ENCODE measurements at regions not wholly inside any gene's neighbourhood (a gene's known extent, or its start where the extent isn't known, plus 50 kb on each side); places are given as distances from the start of the nearest gene placed in this dataset.
A peak's percentile ranks its signal among the peaks of the same experiment; 100 is the strongest.

DNA sequence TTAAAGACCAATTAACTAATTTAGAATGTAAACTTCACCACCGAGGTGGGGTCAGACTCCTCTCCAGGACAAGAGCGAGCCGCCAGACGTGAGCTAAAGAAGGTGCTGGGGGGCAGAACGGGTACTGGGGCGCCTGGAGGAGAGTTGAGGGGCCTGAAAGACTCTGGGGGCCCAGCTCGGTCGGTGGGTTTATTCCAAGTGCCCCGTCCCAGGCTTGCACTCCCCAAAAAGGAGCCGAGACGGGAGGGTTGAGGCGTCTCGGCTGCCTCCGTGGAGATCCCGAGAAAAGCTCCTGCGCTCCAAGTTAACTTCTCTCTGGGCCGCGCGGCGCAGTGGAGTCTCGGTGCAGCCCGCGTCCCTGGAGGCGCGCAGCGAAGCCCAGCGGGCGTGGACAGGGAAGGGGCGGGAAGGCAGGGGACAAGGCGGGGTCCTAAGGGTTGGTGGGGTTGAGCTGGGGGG, 553.3 kb downstream of the TFEC start:
- H3K14ac ChIP-seq (ENCODE audit: insufficient read length) = no peak overlapping the region
- H3K9me3 ChIP-seq (ENCODE audit: insufficient read depth in 2 of 2, low read depth in 1 of 2, low read length in 1 of 2) = no peaks in the 10 kb centered on the region
- H2AK5ac ChIP-seq (ENCODE audit: low read depth, low read length) = no peak overlapping the region
- 2% methylated on average over 16 of the region's 30 CpGs; no CpG with 5 or more reads in 1 of the 2 experiments for WGBS, 2 experiments (ENCODE audit: extremely low coverage in 1 of 2, insufficient coverage in 1 of 2, insufficient read length in 1 of 2, insufficient replicate concordance in 2 of 2, low coverage in 1 of 2, low lambda C conversion rate in 2 of 2, missing lambda C conversion rate in 1 of 2)
- DNase-seq (ENCODE audit: low read depth in 1 of 2, low spot score in 2 of 2) (peak in 1 of 2 experiments; percentile 60), FAIRE-seq (no peak)
- H2AFZ ChIP-seq (ENCODE audit: low read length) = 0 out of 2 replicates have a peak overlapping the region, but pooled peaks have one; percentile 33
- no peak overlapping the region for H3K18ac ChIP-seq (ENCODE audit: extremely low read depth, low read length)
- H4K20me1 ChIP-seq (replicated peaks in 1 of 2; ENCODE audit: control insufficient read depth in 1 of 2, insufficient read depth in 2 of 2, low read length in 2 of 2) = no peaks in the 10 kb centered on the region
- TF ChIP-seq NRF1 (IDR thresholded peaks at IDR 0.05; ENCODE audit: low read depth, low read length) (no peak), ASH2L (IDR thresholded peaks at IDR 0.05; ENCODE audit: low read length) (peak; percentile 31), CBX5 (IDR thresholded peaks at IDR 0.05; ENCODE audit: low read depth, low read length) (no peak), EZH2 (IDR thresholded peaks at IDR 0.05; ENCODE audit: low read depth, low read length, severe bottlenecking) (peak; percentile 57), BRCA1 (IDR thresholded peaks at IDR 0.05; ENCODE audit: low read depth, low read length) (no peak), RBBP5 (IDR thresholded peaks at IDR 0.05; ENCODE audit: borderline replicate concordance, low read depth, low read length) (0 out of 2 replicates have a peak, but pooled peaks have one; percentile 25), KDM4A (IDR thresholded peaks at IDR 0.05; ENCODE audit: low read depth, low read length, severe bottlenecking) (peak; percentile 88)
- TF ChIP-seq, protein P1, sequence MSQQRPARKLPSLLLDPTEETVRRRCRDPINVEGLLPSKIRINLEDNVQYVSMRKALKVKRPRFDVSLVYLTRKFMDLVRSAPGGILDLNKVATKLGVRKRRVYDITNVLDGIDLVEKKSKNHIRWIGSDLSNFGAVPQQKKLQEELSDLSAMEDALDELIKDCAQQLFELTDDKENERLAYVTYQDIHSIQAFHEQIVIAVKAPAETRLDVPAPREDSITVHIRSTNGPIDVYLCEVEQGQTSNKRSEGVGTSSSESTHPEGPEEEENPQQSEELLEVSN (IDR thresholded peaks at IDR 0.05) = peak; percentile 18; the same call in 1 of the 2 replicates
- H4K8ac ChIP-seq (ENCODE audit: extremely low read depth, insufficient read depth, low read length) = no peak overlapping the region
- no peak overlapping the region for H2BK120ac ChIP-seq (replicated peaks; ENCODE audit: low read depth, low read length)
- H3K9ac ChIP-seq (replicated peaks in 1 of 4; ENCODE audit: extremely low read depth in 1 of 4, low read depth in 3 of 4, low read length in 3 of 4) = no peak overlapping the region
- H3K27me3 ChIP-seq (replicated peaks in 1 of 4; ENCODE audit: control insufficient read depth in 3 of 4, extremely low read depth in 1 of 4, insufficient read depth in 3 of 4, low read length in 3 of 4) = peaks cover 0 to 17% (median 8%) of the 10 kb centered on the region in 4 experiments; a peak in 5 of 7 replicates
- CTCF ChIA-PET (ENCODE audit: partially characterized antibody) = interaction anchor here (0.7 to 1.5 kb wide), 6 partner anchors 9 to 698 kb away, joined by 3 to 8 read pairs (median 4); no protein-coding TSS in a partner anchor
- no peaks in the 10 kb centered on the region for H3K36me3 ChIP-seq (ENCODE audit: control insufficient read depth in 2 of 4, insufficient read depth in 4 of 4, low read length in 3 of 4)
- no peak overlapping the region for H2BK5ac ChIP-seq (ENCODE audit: low read depth, low read length)
- peaks cover 0 to 10% (median 4%) of the 10 kb centered on the region in 4 experiments; a peak in 4 of 7 replicates for H3K4me1 ChIP-seq (replicated peaks in 1 of 4; ENCODE audit: control insufficient read depth in 3 of 4, insufficient read depth in 4 of 4, low read length in 3 of 4)
- no peak overlapping the region for H4K5ac ChIP-seq (ENCODE audit: insufficient read length, low read depth, low read length)
- peak overlapping the region; percentile 90 to 92 for H3K4me2 ChIP-seq (ENCODE audit: insufficient read depth in 1 of 2, low read depth in 2 of 2, low read length in 2 of 2)
- H3K27ac ChIP-seq (ENCODE audit: low read depth, low read length) = no peak overlapping the region
- no peak overlapping the region for H3K4ac ChIP-seq (replicated peaks; ENCODE audit: insufficient read length, low read depth, low read length)
- peaks cover 3% of the 10 kb centered on the region; the same call in 1 of the 2 replicates for H3K23me2 ChIP-seq (ENCODE audit: low read depth, low read length)
- no peak overlapping the region for H2BK15ac ChIP-seq (ENCODE audit: low read length)
- peak overlapping the region; percentile 18 to 78 (median 44) for H3K4me3 ChIP-seq (ENCODE audit: extremely low read depth in 1 of 4, insufficient read depth in 2 of 4, low read depth in 3 of 4, low read length in 4 of 4)
- H3K79me1 ChIP-seq (ENCODE audit: low read depth, low read length) = no peaks in the 10 kb centered on the region
- no peak overlapping the region for H4K91ac ChIP-seq (replicated peaks; ENCODE audit: insufficient read length, low read length)
- no peaks in the 10 kb centered on the region for H3K79me2 ChIP-seq (ENCODE audit: control insufficient read depth in 1 of 2, insufficient read depth in 2 of 2, low read length in 2 of 2)
- no peak overlapping the region for H2BK20ac ChIP-seq (ENCODE audit: low read length)
- H2BK12ac ChIP-seq (ENCODE audit: low read depth, low read length) = no peak overlapping the region
- peak overlapping the region; percentile 38 for H3K56ac ChIP-seq (replicated peaks; ENCODE audit: insufficient read length, low read depth, low read length)
- POLR2A ChIA-PET (ENCODE audit: partially characterized antibody) = no interaction called here
- H3K23ac ChIP-seq (ENCODE audit: insufficient read length) = no peak overlapping the region
